ENCODE measurements at regions not wholly inside any gene's neighbourhood (a gene's known extent, or its start where the extent isn't known, plus 50 kb on each side); places are given as distances from the start of the nearest gene placed in this dataset.

GRCh38 chr18:24919181-24919797, 432.7 kb downstream of the ZNF521 start:
- Mint-ChIP-seq H3K27ac (no peak overlapping the region), H3K9me3 (no peaks in the 10 kb centered on the region), H3K4me1 (ENCODE audit: low read depth) (no peaks in the 10 kb centered on the region), H3K36me3 (ENCODE audit: low read depth) (no peaks in the 10 kb centered on the region), H3K4me3 (no peak overlapping the region), H3K27me3 (no peaks in the 10 kb centered on the region)
- DNase-seq = no peak

- H3K4me3 Mint-ChIP-seq = no peak overlapping the region
- no peaks in the 10 kb centered on the region for H3K4me1 Mint-ChIP-seq (ENCODE audit: low read depth)
- H3K9me3 Mint-ChIP-seq = no peaks in the 10 kb centered on the region
- DNase-seq = no peak
- H3K27me3 Mint-ChIP-seq = no peaks in the 10 kb centered on the region
- no peak overlapping the region for H3K27ac Mint-ChIP-seq
- H3K36me3 Mint-ChIP-seq (ENCODE audit: low read depth) = no peaks in the 10 kb centered on the region
Observed at GRCh38 chr18:24922491-24922890, 429.5 kb downstream of the ZNF521 start.

GRCh38 chr18:24923138-24923537, 428.8 kb downstream of the ZNF521 start:
- no peaks in the 10 kb centered on the region for H3K36me3 Mint-ChIP-seq (ENCODE audit: low read depth)
- H3K27ac Mint-ChIP-seq = no peak overlapping the region
- H3K9me3 Mint-ChIP-seq = no peaks in the 10 kb centered on the region
- H3K27me3 Mint-ChIP-seq = no peaks in the 10 kb centered on the region
- DNase-seq = no peak
- no peaks in the 10 kb centered on the region for H3K4me1 Mint-ChIP-seq (ENCODE audit: low read depth)
- no peak overlapping the region for H3K4me3 Mint-ChIP-seq

DNA sequence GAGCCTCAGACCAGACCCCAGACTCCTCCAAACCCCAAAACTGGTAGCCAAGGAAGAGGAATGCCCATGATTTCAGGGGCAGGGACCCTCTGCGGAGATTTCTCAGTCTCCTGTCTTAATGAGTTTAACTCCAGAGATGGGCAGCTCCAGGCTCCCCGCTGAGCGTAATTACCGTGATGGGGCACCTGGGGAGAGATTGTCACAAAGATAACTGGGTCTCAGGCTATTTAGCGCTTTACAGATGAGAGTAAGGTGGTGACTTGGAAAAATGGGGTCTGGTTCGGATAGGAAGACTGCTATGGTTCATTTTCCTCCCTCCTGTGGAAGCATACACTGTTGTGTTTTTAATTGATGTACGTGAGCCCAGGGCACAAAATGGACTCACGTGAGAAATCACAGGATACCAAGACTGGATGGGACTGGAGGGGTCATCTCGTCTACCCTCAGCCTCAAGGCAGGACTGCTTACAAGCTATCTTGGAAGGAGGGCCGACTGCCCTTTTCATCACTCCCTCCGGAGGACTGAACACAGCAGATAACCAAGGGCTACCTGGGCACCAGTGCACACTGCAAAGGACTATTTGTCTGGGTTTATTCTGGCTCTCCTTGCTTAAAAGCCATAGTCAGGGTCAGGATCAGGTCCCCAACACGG, 427.8 kb downstream of the ZNF521 start:
- H3K36me3 Mint-ChIP-seq (ENCODE audit: low read depth) = no peaks in the 10 kb centered on the region
- no peaks in the 10 kb centered on the region for H3K9me3 Mint-ChIP-seq
- H3K4me3 Mint-ChIP-seq = no peak overlapping the region
- no peaks in the 10 kb centered on the region for H3K4me1 Mint-ChIP-seq (ENCODE audit: low read depth)
- DNase-seq = no peak
- H3K27ac Mint-ChIP-seq = no peak overlapping the region
- no peaks in the 10 kb centered on the region for H3K27me3 Mint-ChIP-seq

DNA sequence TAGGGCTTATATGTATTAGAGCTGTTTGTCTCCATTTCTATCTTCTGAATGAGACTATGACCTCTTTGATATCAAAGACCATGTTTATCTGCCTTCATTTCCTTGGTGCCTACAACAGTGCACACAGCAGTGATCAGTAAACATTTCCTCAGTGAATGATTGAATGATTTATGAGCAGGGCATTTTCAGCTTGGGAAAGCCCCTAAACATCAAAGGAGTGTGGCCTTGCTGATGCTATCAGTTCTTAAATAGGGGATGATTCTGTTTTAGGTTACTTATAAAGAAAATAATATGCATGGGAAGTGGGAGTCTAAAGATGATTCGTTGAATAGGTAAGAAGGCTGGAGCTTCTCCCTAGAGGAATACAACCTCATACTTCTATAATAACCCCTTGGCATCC, 425.3 kb downstream of the ZNF521 start:
- Mint-ChIP-seq H3K36me3 (ENCODE audit: low read depth) (no peaks in the 10 kb centered on the region), H3K4me1 (ENCODE audit: low read depth) (no peaks in the 10 kb centered on the region), H3K4me3 (no peak overlapping the region), H3K9me3 (no peaks in the 10 kb centered on the region), H3K27me3 (no peaks in the 10 kb centered on the region), H3K27ac (no peak overlapping the region)
- no peak for DNase-seq

DNA sequence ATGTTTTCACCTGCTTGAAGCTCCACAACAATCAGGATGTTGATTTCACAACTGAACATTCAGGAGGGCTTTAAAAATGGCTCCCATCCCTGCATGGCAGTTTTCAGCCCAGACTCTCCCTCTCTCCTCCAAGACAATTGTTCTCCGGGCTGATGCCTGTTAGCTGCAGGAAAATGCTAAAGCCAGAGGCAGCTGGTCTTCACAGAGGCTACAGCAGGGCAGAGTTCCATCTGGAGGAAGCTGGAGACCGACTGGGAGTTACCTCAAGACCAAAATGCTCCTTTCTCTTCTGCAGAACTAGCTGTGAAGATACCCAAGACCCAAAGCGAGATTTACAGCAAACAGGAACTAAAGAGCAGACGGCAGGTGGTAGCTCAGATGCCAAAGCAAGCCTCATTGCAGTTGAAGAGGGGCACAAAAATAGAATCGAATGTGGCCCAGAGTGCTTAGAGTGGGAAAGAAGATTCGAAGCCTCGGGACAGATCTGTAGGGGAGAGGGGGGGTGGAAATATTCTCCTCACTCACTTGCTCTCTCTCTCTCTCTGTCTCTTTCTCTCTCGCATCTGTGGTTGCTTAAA, 423.6 kb downstream of the ZNF521 start:
- no peak overlapping the region for H3K4me3 Mint-ChIP-seq
- no peak overlapping the region for H3K27ac Mint-ChIP-seq
- no peak for DNase-seq
- H3K4me1 Mint-ChIP-seq (ENCODE audit: low read depth) = no peaks in the 10 kb centered on the region
- no peaks in the 10 kb centered on the region for H3K36me3 Mint-ChIP-seq (ENCODE audit: low read depth)
- H3K27me3 Mint-ChIP-seq = no peaks in the 10 kb centered on the region
- no peaks in the 10 kb centered on the region for H3K9me3 Mint-ChIP-seq

GRCh38 chr18:24930478-24930877, 421.5 kb downstream of the ZNF521 start:
- Mint-ChIP-seq H3K4me3 (no peak overlapping the region), H3K27ac (no peak overlapping the region), H3K4me1 (ENCODE audit: low read depth) (no peaks in the 10 kb centered on the region), H3K9me3 (no peaks in the 10 kb centered on the region), H3K27me3 (no peaks in the 10 kb centered on the region), H3K36me3 (ENCODE audit: low read depth) (no peaks in the 10 kb centered on the region)
- no peak for DNase-seq

- Mint-ChIP-seq H3K4me3 (no peak overlapping the region), H3K9me3 (no peaks in the 10 kb centered on the region), H3K27ac (no peak overlapping the region), H3K4me1 (ENCODE audit: low read depth) (no peaks in the 10 kb centered on the region), H3K27me3 (no peaks in the 10 kb centered on the region), H3K36me3 (ENCODE audit: low read depth) (no peaks in the 10 kb centered on the region)
- no peak for DNase-seq
Observed at GRCh38 chr18:24930971-24931370, 421.0 kb downstream of the ZNF521 start.

DNA sequence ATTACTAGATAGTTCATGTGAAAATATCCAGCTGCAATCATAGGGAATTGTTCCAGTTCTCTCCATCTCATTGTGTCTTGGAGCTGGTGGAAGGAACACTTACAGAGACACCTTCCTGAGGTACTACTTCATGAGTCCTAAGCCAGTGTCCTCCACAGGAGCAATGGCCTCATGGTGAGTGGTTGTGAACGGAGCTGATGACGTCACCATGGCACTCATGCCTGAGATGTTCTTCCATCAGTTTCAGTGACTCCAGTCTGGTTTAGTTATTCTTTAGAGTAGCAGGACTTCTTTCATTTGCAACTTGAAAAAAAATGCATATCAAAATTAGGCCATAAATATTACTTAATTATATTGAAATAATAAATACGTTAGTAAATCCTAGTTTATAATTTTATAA, 418.6 kb downstream of the ZNF521 start:
- no peak for DNase-seq
- H3K27me3 Mint-ChIP-seq = no peaks in the 10 kb centered on the region
- H3K4me1 Mint-ChIP-seq (ENCODE audit: low read depth) = no peaks in the 10 kb centered on the region
- no peak overlapping the region for H3K4me3 Mint-ChIP-seq
- no peaks in the 10 kb centered on the region for H3K9me3 Mint-ChIP-seq
- H3K36me3 Mint-ChIP-seq (ENCODE audit: low read depth) = no peaks in the 10 kb centered on the region
- no peak overlapping the region for H3K27ac Mint-ChIP-seq

DNA sequence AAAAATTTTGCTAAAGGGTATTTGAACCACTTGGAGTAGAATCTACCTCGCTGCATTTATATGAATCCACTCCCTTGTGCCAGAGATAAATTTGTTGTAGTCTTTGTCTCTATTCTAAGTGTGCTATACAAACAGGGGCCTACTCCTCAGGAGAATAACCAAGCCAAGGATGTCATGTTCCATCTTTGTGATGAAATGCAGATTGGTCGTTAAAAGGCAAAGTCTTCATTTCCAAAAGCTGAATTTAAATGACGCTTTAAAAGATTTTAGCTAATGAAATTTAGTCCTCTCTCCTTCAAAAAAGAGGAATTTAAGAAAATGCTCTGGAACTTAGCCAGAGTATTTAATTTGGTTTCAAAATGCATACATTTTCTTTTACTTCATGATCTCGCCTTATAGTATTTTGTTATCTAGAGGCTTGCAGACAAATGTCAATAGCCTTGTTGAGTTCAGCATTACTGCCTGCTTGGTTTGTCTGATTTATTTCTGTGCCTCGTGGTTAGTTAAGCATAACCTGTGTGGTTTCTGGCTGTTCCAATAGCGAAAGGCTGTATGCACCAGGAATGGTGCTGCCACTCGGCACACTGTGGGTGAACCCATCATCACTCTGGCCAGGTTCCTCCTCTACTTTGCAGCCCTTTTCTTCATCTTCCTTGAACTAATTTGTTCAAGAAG, 417.6 kb downstream of the ZNF521 start:
- Mint-ChIP-seq H3K9me3 (no peaks in the 10 kb centered on the region), H3K27me3 (no peaks in the 10 kb centered on the region), H3K4me3 (no peak overlapping the region), H3K27ac (no peak overlapping the region), H3K4me1 (ENCODE audit: low read depth) (no peaks in the 10 kb centered on the region), H3K36me3 (ENCODE audit: low read depth) (no peaks in the 10 kb centered on the region)
- no peak for DNase-seq

DNA sequence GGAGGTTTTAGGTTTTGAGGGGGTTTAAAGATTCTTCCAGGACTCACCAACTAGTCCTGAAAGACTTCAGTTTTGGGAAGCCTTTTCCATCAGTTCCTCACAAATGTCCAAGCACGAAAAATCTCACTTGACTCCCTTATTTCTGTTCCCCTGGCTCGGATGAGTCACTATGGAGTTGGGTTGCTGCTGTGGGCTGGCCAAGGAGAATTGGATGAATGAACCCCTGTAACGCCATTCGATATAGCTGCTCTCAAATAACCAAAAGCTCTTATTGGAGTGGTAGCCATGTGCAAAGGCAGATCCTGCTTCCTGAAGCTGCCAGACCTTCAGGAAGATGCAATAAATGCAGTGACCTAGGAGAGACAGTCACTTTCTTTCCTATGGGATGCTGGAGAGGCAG, 417.0 kb downstream of the ZNF521 start:
- Mint-ChIP-seq H3K4me1 (ENCODE audit: low read depth) (no peaks in the 10 kb centered on the region), H3K27me3 (no peaks in the 10 kb centered on the region), H3K4me3 (no peak overlapping the region), H3K36me3 (ENCODE audit: low read depth) (no peaks in the 10 kb centered on the region), H3K27ac (no peak overlapping the region), H3K9me3 (no peaks in the 10 kb centered on the region)
- DNase-seq = no peak

DNA sequence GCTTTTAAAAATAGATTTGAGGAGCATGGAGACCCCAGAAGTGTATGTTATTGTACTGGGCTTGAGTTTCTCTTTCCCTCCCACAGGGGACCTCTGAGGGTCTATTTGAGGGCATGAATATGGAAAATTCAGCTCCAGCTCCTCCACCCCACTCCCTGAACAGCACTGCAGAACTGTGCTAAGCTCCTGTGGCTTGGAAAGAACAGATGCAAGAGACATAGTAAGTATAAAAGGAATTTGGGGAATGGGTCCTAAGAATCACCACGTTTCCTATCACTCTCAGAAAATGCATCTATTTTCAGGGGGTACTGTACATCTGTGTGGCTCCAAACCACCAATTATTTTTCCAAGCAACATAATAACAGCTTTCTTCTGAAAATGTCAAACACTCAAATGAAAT, 416.1 kb downstream of the ZNF521 start:
- no peak overlapping the region for H3K4me3 Mint-ChIP-seq
- H3K9me3 Mint-ChIP-seq = no peaks in the 10 kb centered on the region
- no peak for DNase-seq
- no peaks in the 10 kb centered on the region for H3K4me1 Mint-ChIP-seq (ENCODE audit: low read depth)
- H3K36me3 Mint-ChIP-seq (ENCODE audit: low read depth) = no peaks in the 10 kb centered on the region
- H3K27ac Mint-ChIP-seq = no peak overlapping the region
- no peaks in the 10 kb centered on the region for H3K27me3 Mint-ChIP-seq

GRCh38 chr18:24936691-24937090, 415.3 kb downstream of the ZNF521 start:
- Mint-ChIP-seq H3K36me3 (ENCODE audit: low read depth) (no peaks in the 10 kb centered on the region), H3K27ac (no peak overlapping the region)

DNA sequence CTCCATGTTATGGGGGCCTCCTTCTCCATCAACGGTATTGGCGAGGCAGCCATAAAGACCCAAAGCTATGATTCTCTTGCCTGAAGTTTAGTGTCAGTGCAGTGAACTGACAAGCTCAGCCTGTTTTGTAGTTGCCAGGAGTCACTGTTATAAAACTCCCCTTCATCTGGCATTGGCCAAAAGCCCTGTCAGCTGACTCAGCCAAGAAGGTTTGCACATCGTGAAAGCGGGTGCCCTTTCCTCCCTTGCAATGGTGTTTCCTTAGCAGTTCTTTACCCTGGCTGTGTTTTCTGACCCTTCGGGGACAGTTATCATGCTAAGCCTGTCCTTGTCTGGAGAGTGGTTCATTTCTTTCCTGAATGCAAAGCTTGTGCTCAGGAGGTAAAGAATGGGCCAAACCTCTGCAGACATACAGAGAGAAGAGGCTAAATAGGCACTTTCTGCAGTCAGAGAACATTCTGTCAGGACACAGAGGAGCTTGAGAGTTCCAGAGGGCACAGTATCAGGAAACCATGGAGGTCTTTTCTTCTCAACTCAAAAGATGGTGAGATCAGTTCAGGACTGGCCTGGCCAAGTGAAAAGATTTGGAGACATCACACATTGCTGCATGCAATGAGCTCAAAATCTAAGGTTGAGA, 414.2 kb downstream of the ZNF521 start:
- no peak overlapping the region for H3K27ac Mint-ChIP-seq
- H3K4me1 Mint-ChIP-seq (ENCODE audit: low read depth) = no peaks in the 10 kb centered on the region
- no peaks in the 10 kb centered on the region for H3K36me3 Mint-ChIP-seq (ENCODE audit: low read depth)
- DNase-seq = no peak
- no peak overlapping the region for H3K4me3 Mint-ChIP-seq
- H3K9me3 Mint-ChIP-seq = no peaks in the 10 kb centered on the region
- no peaks in the 10 kb centered on the region for H3K27me3 Mint-ChIP-seq

More at GRCh38 chr18:24936691-24937090, 415.3 kb downstream of the ZNF521 start:
- no peak for DNase-seq
- no peaks in the 10 kb centered on the region for H3K9me3 Mint-ChIP-seq
- no peak overlapping the region for H3K4me3 Mint-ChIP-seq
- H3K27me3 Mint-ChIP-seq = no peaks in the 10 kb centered on the region
- H3K4me1 Mint-ChIP-seq (ENCODE audit: low read depth) = no peaks in the 10 kb centered on the region

DNA sequence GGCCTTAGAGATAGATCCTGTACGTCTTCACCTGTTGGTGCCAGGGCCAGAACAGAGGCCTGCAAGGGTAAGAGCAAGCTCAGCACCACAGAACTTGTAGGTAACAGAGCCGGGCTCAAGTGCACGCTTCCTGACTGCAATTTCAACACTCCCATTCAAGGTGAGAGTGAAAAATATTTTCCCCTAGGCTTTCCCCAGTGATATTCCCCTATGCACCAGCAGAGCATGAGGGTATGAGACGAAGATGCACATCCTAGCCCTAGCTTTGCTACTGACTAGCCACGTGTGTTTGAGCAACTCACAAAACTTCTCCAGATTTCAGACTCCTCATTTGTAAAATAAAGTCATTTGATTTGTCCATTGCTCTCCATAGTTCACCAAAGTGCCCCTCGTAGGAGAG, 411.6 kb downstream of the ZNF521 start:
- H3K27me3 Mint-ChIP-seq = no peaks in the 10 kb centered on the region
- H3K27ac Mint-ChIP-seq = no peak overlapping the region
- no peaks in the 10 kb centered on the region for H3K4me1 Mint-ChIP-seq (ENCODE audit: low read depth)
- no peaks in the 10 kb centered on the region for H3K9me3 Mint-ChIP-seq
- H3K36me3 Mint-ChIP-seq (ENCODE audit: low read depth) = no peaks in the 10 kb centered on the region
- DNase-seq = no peak
- no peak overlapping the region for H3K4me3 Mint-ChIP-seq
